ENCODE measurements at regions not wholly inside any gene's neighbourhood (a gene's known extent, or its start where the extent isn't known, plus 50 kb on each side); places are given as distances from the start of the nearest gene placed in this dataset.

GRCh38 chr4:145293658-145294057, 113.3 kb upstream of the OTUD4 start:
- Mint-ChIP-seq H3K27me3 (ENCODE audit: low read depth) (peaks cover 4% of the 10 kb centered on the region), H3K36me3 (ENCODE audit: low read depth) (no peaks in the 10 kb centered on the region), H3K4me3 (no peak overlapping the region), H3K9me3 (no peaks in the 10 kb centered on the region), H3K4me1 (peaks cover 14% of the 10 kb centered on the region), H3K27ac (no peak overlapping the region)
- no peak for TF ChIP-seq CTCF (IDR thresholded peaks at IDR 0.05; ENCODE audit: unreplicated experiment in 3 of 3)

GRCh38 chr4:145290955-145291354, 110.6 kb upstream of the OTUD4 start:
- H3K27me3 Mint-ChIP-seq (ENCODE audit: low read depth) = peaks cover 4% of the 10 kb centered on the region
- H3K4me1 Mint-ChIP-seq = peaks cover 14% of the 10 kb centered on the region
- H3K4me3 Mint-ChIP-seq = no peak overlapping the region
- no peaks in the 10 kb centered on the region for H3K9me3 Mint-ChIP-seq
- no peak for TF ChIP-seq CTCF (IDR thresholded peaks at IDR 0.05; ENCODE audit: unreplicated experiment in 3 of 3)
- H3K27ac Mint-ChIP-seq = no peak overlapping the region
- no peaks in the 10 kb centered on the region for H3K36me3 Mint-ChIP-seq (ENCODE audit: low read depth)

- peaks cover 4% of the 10 kb centered on the region for H3K27me3 Mint-ChIP-seq (ENCODE audit: low read depth)
- H3K4me3 Mint-ChIP-seq = no peak overlapping the region
- H3K9me3 Mint-ChIP-seq = no peaks in the 10 kb centered on the region
- no peak for TF ChIP-seq CTCF (IDR thresholded peaks at IDR 0.05; ENCODE audit: unreplicated experiment in 3 of 3)
- peak overlapping the region in 2 of 3 experiments; percentile 16 to 46 for H3K27ac Mint-ChIP-seq
- H3K4me1 Mint-ChIP-seq = peaks cover 14% of the 10 kb centered on the region
- no peaks in the 10 kb centered on the region for H3K36me3 Mint-ChIP-seq (ENCODE audit: low read depth)
These were observed 109.2 kb upstream of the OTUD4 start for GRCh38 chr4:145289403-145290076.

- H3K4me1 Mint-ChIP-seq = peaks cover 12% of the 10 kb centered on the region
- TF ChIP-seq CTCF (IDR thresholded peaks at IDR 0.05; ENCODE audit: unreplicated experiment in 3 of 3) = no peak
- H3K36me3 Mint-ChIP-seq (ENCODE audit: low read depth) = no peaks in the 10 kb centered on the region
- no peaks in the 10 kb centered on the region for H3K9me3 Mint-ChIP-seq
- H3K27ac Mint-ChIP-seq = no peak overlapping the region
- no peak overlapping the region for H3K4me3 Mint-ChIP-seq
- peaks cover 4% of the 10 kb centered on the region for H3K27me3 Mint-ChIP-seq (ENCODE audit: low read depth)
These were observed 107.0 kb upstream of the OTUD4 start for GRCh38 chr4:145287351-145287750.

- Mint-ChIP-seq H3K4me3 (no peak overlapping the region), H3K27ac (no peak overlapping the region), H3K9me3 (no peaks in the 10 kb centered on the region), H3K4me1 (peaks cover 20% of the 10 kb centered on the region), H3K27me3 (ENCODE audit: low read depth) (peaks cover 4% of the 10 kb centered on the region), H3K36me3 (ENCODE audit: low read depth) (no peaks in the 10 kb centered on the region)
- no peak for TF ChIP-seq CTCF (IDR thresholded peaks at IDR 0.05; ENCODE audit: unreplicated experiment in 3 of 3)
These were observed 105.5 kb upstream of the OTUD4 start for GRCh38 chr4:145285928-145286327.

GRCh38 chr4:145283909-145284308, 103.5 kb upstream of the OTUD4 start:
- no peak for TF ChIP-seq CTCF (IDR thresholded peaks at IDR 0.05; ENCODE audit: unreplicated experiment in 3 of 3)
- no peaks in the 10 kb centered on the region for H3K9me3 Mint-ChIP-seq
- peaks cover under 1% of the 10 kb centered on the region for H3K27me3 Mint-ChIP-seq (ENCODE audit: low read depth)
- no peaks in the 10 kb centered on the region for H3K36me3 Mint-ChIP-seq (ENCODE audit: low read depth)
- H3K27ac Mint-ChIP-seq = peak overlapping the region in 1 of 3 experiments; percentile 23
- no peak overlapping the region for H3K4me3 Mint-ChIP-seq
- peaks cover 31% of the 10 kb centered on the region for H3K4me1 Mint-ChIP-seq
